B cell (primary cell): ENCODE measurements at regions not wholly inside any gene's neighbourhood (a gene's known extent, or its start where the extent isn't known, plus 50 kb on each side); places are given as distances from the start of the nearest gene placed in this dataset.

Experiments
- ATAC-seq: fragments of 200-7000 bp; cut with Tn5 transposase; one replicate; pipeline ENCODE4 v1.10.0; 2021; ENCODE audit warnings: low read depth, mild to moderate bottlenecking, moderate number of reproducible peaks, moderate library complexity
- CTCF ChIA-PET: fragments of 350-600 bp; sonication (Branson Sonifier 250); formaldehyde crosslinking; loops from one replicate; lab custom pipeline; 2021; ENCODE audit warnings: antibody characterized with exemption, inconsistent platforms; lab: Charles Lee
- POLR2A ChIA-PET: fragments of 350-600 bp; sonication (Branson Sonifier 250); formaldehyde crosslinking; loops from one replicate; lab custom pipeline; 2021; ENCODE audit warnings: antibody characterized with exemption; lab: Charles Lee
- DNase-seq: peaks from one replicate; pipeline ENCODE4 v3.0.0; 2013
- H2AFZ ChIP-seq: 2 replicates; pipeline ENCODE4 v1.6.1; 2012; ENCODE audit warnings: mild to moderate bottlenecking, low read depth, low read length; ENCODE audit not compliant: insufficient read depth, poor library complexity, severe bottlenecking
- H3K27ac ChIP-seq, 2 donors: 1 replicate in 1 of 2; 2 replicates in 1 of 2; pipeline ENCODE4 v1.5.1; 2012 to 2013; ENCODE audit warnings: low read length in 2 of 2, mild to moderate bottlenecking in 2 of 2, moderate library complexity in 1 of 2
- H3K27me3 ChIP-seq, 4 experiments: fragments of 200-600 bp in 1 of 4; sonication (generic) in 1 of 4; replicated peaks in 1 of 4; 1 replicate in 2 of 4; 2 replicates in 2 of 4; pipeline versions ENCODE4 v1.6.1 to v1.7.0; 2013 to 2016; ENCODE audit warnings: low read length in 3 of 4, mild to moderate bottlenecking in 2 of 4, mixed read lengths in 1 of 4, moderate library complexity in 1 of 4; ENCODE audit not compliant: insufficient read depth in 4 of 4, control insufficient read depth in 3 of 4; ENCODE audit errors: control extremely low read depth in 1 of 4
- H3K36me3 ChIP-seq, 2 experiments: replicated peaks in 1 of 2; 1 replicate in 1 of 2; 2 replicates in 1 of 2; pipeline versions ENCODE4 v1.6.1 to v1.7.1; 2013; ENCODE audit warnings: low read length in 1 of 2; ENCODE audit not compliant: insufficient read depth in 2 of 2, control insufficient read depth in 1 of 2; ENCODE audit errors: control extremely low read depth in 1 of 2, extremely low read depth in 1 of 2
- H3K4me1 ChIP-seq, 2 donors: fragments of 200-600 bp in 1 of 2; sonication (generic) in 1 of 2; 1 replicate in 1 of 2; 2 replicates in 1 of 2; pipeline versions ENCODE4 v1.5.1 to v1.6.1; 2013 to 2017; ENCODE audit warnings: low read length in 2 of 2; ENCODE audit not compliant: control insufficient read depth in 2 of 2, insufficient read depth in 2 of 2
- H3K4me2 ChIP-seq: replicated peaks from 2 replicates; pipeline ENCODE3; 2012; ENCODE audit warnings: mild to moderate bottlenecking, low read depth, low read length; ENCODE audit not compliant: poor library complexity, severe bottlenecking
- H3K4me3 ChIP-seq, 5 experiments: fragments of 200-600 bp in 1 of 5; sonication (generic) in 1 of 5; 1 replicate in 3 of 5; 2 replicates in 2 of 5; pipeline versions ENCODE4 v1.5.1 to v1.7.0; 2011 to 2016; ENCODE audit warnings: low read length in 4 of 5, mild to moderate bottlenecking in 4 of 5, low read depth in 2 of 5, control low read depth in 1 of 5, moderate library complexity in 1 of 5; ENCODE audit not compliant: insufficient read depth in 1 of 5; ENCODE audit errors: control extremely low read depth in 1 of 5, extremely low read depth in 1 of 5
- H3K79me2 ChIP-seq: fragments of 200-600 bp; sonication (generic); one replicate; pipeline ENCODE4 v1.6.0; 2016; ENCODE audit warnings: low read length; ENCODE audit not compliant: control insufficient read depth, insufficient read depth
- H3K9ac ChIP-seq: fragments of 200-600 bp; sonication (generic); 2 replicates; pipeline ENCODE4 v1.6.1; 2017; ENCODE audit warnings: mild to moderate bottlenecking, low read length, moderate library complexity
- H3K9me3 ChIP-seq, 3 donors: one replicate each; pipeline versions ENCODE4 v1.6.1 to v1.7.1; 2013; ENCODE audit warnings: low read length in 2 of 3; ENCODE audit not compliant: control insufficient read depth in 2 of 3, insufficient read depth in 1 of 3; ENCODE audit errors: control extremely low read depth in 1 of 3
- H4K20me1 ChIP-seq: 2 replicates; pipeline ENCODE4 v1.6.0; 2012; ENCODE audit warnings: mild to moderate bottlenecking, low read length; ENCODE audit not compliant: insufficient read depth, control insufficient read depth, poor library complexity, severe bottlenecking
- H3K27ac Mint-ChIP-seq: one replicate; pipeline ENCODE4 v1.8.0; 2021; ENCODE audit warnings: mixed read lengths
- H3K27me3 Mint-ChIP-seq: one replicate; pipeline ENCODE4 v1.8.0; 2021; ENCODE audit warnings: mixed read lengths
- H3K4me1 Mint-ChIP-seq: one replicate; pipeline ENCODE4 v1.8.0; 2021; ENCODE audit warnings: mixed read lengths
- H3K4me3 Mint-ChIP-seq: one replicate; pipeline ENCODE4 v1.8.0; 2021; ENCODE audit warnings: mixed read lengths
- H3K9me3 Mint-ChIP-seq: one replicate; pipeline ENCODE4 v1.8.0; 2022; ENCODE audit warnings: mixed read lengths; ENCODE audit not compliant: insufficient read depth
- CTCF ChIP-seq: fragments of 200-600 bp; IDR thresholded peaks from one replicate; pipeline ENCODE4 v1.8.0; 2022; ENCODE audit warnings: antibody characterized with exemption, mild to moderate bottlenecking
- EZH2 ChIP-seq: IDR thresholded peaks from 2 replicates; pipeline ENCODE4 v1.6.1; 2012; ENCODE audit warnings: borderline replicate concordance, low read depth, mild to moderate bottlenecking, moderate library complexity, low read length; ENCODE audit not compliant: insufficient read depth, poor library complexity, severe bottlenecking
- WGBS: methylation state at CpG from one replicate; pipeline ENCODE4 v1.1.5; 2013; ENCODE audit warnings: missing lambda C conversion rate; ENCODE audit not compliant: insufficient coverage; 5-methylcytosine and 5-hydroxymethylcytosine counted together
- intact Hi-C: fragments of 100-400 bp; cut with micrococcal nuclease; formaldehyde crosslinking; loops from one replicate; pipeline ENCODE4 v1.10.0; 2022

GRCh38 chr2:180111901-180112300 is 104.8 kb upstream of the CWC22 start:
- H3K4me3 Mint-ChIP-seq, result no peak overlapping the region
- H3K27me3 Mint-ChIP-seq, result peaks cover 9% of the 10 kb centered on the region
- H3K9me3 ChIP-seq, result no peaks in the 10 kb centered on the region
- no peak overlapping the region for H2AFZ ChIP-seq
- H3K4me2 ChIP-seq, result no peak overlapping the region
- ChIA-PET POLR2A (no interaction called here), CTCF (no interaction called here)
- no peak overlapping the region for H3K4me3 ChIP-seq
- H3K4me1 ChIP-seq, result no peaks in the 10 kb centered on the region
- H3K9me3 Mint-ChIP-seq, result no peaks in the 10 kb centered on the region
- H3K9ac ChIP-seq, result no peak overlapping the region
- no peak overlapping the region for H3K27ac Mint-ChIP-seq
- H3K27ac ChIP-seq, result no peak overlapping the region
- no peaks in the 10 kb centered on the region for H4K20me1 ChIP-seq
- no peaks in the 10 kb centered on the region for H3K4me1 Mint-ChIP-seq
- H3K36me3 ChIP-seq, result no peaks in the 10 kb centered on the region
- DNase-seq, result no peak
- TF ChIP-seq EZH2 (no peak), CTCF (no peak)
- WGBS, result no CpG with 5 or more reads among the region's 1 CpG
- no peak for ATAC-seq
- intact Hi-C loops, result no loop called here
- H3K27me3 ChIP-seq, result peaks cover 0 to 2% (median 0%) of the 10 kb centered on the region in 4 experiments
- no peaks in the 10 kb centered on the region for H3K79me2 ChIP-seq

GRCh38 chr2:180110469-180110868 is 103.4 kb upstream of the CWC22 start:
- no peak overlapping the region for H3K4me2 ChIP-seq
- Mint-ChIP-seq H3K27ac (no peak overlapping the region), H3K4me3 (no peak overlapping the region), H3K4me1 (no peaks in the 10 kb centered on the region), H3K9me3 (no peaks in the 10 kb centered on the region), H3K27me3 (peaks cover 19% of the 10 kb centered on the region)
- H3K27ac ChIP-seq, result no peak overlapping the region
- H3K4me3 ChIP-seq, result no peak overlapping the region
- H4K20me1 ChIP-seq, result no peaks in the 10 kb centered on the region
- peaks cover 0 to 7% (median 0%) of the 10 kb centered on the region in 4 experiments for H3K27me3 ChIP-seq
- H3K79me2 ChIP-seq, result no peaks in the 10 kb centered on the region
- no peak for ATAC-seq
- H3K36me3 ChIP-seq, result no peaks in the 10 kb centered on the region
- no peaks in the 10 kb centered on the region for H3K4me1 ChIP-seq
- CTCF ChIA-PET, result interaction anchor here (0.5 kb wide), 1 partner anchor 945 kb away, joined by 4 read pairs; no protein-coding TSS in a partner anchor
- H2AFZ ChIP-seq, result no peak overlapping the region
- POLR2A ChIA-PET, result no interaction called here
- no peak for TF ChIP-seq EZH2
- no peak for TF ChIP-seq CTCF
- H3K9ac ChIP-seq, result no peak overlapping the region
- H3K9me3 ChIP-seq, result no peaks in the 10 kb centered on the region
- WGBS, result 90% methylated on average over 2 of the region's 6 CpGs
- intact Hi-C loops, result no loop called here
- no peak for DNase-seq
